Gastrocnemius medialis (tissue), 4 donors: ENCODE measurements at regions not wholly inside any gene's neighbourhood (a gene's known extent, or its start where the extent isn't known, plus 50 kb on each side); places are given as distances from the start of the nearest gene placed in this dataset.

Experiments
- POLR2A ChIP-seq, 2 donors: fragments of 450-650 bp; IDR thresholded peaks; one replicate each; pipeline ENCODE4 v1.6.1; 2017; ENCODE audit warnings: antibody characterized with exemption in 2 of 2, mild to moderate bottlenecking in 2 of 2, moderate library complexity in 2 of 2
- TF ChIP-seq, protein P1 (sequence below), 5 experiments: fragments of 450-650 bp in 3 of 5; fragments of 200-600 bp in 2 of 5; sonication (generic) in 2 of 5; IDR thresholded peaks in 4 of 5; conservative IDR thresholded peaks in 1 of 5; 1 replicate in 4 of 5; 2 replicates in 1 of 5; pipeline ENCODE4 v1.5.1; 2016 to 2019; ENCODE audit warnings: antibody characterized with exemption in 5 of 5, mild to moderate bottlenecking in 3 of 5, moderate library complexity in 3 of 5

- TF ChIP-seq, protein P1, sequence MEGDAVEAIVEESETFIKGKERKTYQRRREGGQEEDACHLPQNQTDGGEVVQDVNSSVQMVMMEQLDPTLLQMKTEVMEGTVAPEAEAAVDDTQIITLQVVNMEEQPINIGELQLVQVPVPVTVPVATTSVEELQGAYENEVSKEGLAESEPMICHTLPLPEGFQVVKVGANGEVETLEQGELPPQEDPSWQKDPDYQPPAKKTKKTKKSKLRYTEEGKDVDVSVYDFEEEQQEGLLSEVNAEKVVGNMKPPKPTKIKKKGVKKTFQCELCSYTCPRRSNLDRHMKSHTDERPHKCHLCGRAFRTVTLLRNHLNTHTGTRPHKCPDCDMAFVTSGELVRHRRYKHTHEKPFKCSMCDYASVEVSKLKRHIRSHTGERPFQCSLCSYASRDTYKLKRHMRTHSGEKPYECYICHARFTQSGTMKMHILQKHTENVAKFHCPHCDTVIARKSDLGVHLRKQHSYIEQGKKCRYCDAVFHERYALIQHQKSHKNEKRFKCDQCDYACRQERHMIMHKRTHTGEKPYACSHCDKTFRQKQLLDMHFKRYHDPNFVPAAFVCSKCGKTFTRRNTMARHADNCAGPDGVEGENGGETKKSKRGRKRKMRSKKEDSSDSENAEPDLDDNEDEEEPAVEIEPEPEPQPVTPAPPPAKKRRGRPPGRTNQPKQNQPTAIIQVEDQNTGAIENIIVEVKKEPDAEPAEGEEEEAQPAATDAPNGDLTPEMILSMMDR (IDR thresholded peaks at IDR 0.05 in 4 of 5, conservative IDR thresholded peaks at IDR 0.05 in 1 of 5): no peak
- TF ChIP-seq POLR2A (IDR thresholded peaks at IDR 0.05): no peak
Measured at GRCh38 chr14:101173698-101174521, 270.4 kb upstream of the RTL1 start.
